ENCODE measurements at regions not wholly inside any gene's neighbourhood (a gene's known extent, or its start where the extent isn't known, plus 50 kb on each side); places are given as distances from the start of the nearest gene placed in this dataset.

- ChIA-PET POLR2A (ENCODE audit: low non-redundant PET) (no interaction called here), CTCF (no interaction called here)
- Histone ChIP-seq H3K4me1 (ENCODE audit: insufficient read depth, low read length, poor library complexity, severe bottlenecking) (no peaks in the 10 kb centered on the region), H3K27ac (ENCODE audit: low read depth, low read length, poor library complexity, severe bottlenecking) (no peak overlapping the region), H3K27me3 (replicated peaks; ENCODE audit: insufficient read depth, low read depth, low read length, poor library complexity) (no peaks in the 10 kb centered on the region), H3K4me3 (ENCODE audit: low read depth, low read length, poor library complexity, severe bottlenecking) (no peak overlapping the region), H3K36me3 (ENCODE audit: insufficient read depth, low read length, poor library complexity, severe bottlenecking) (no peaks in the 10 kb centered on the region), H3K9me3 (ENCODE audit: low read depth, low read length, poor library complexity, severe bottlenecking) (no peaks in the 10 kb centered on the region)
- DNase-seq (ENCODE audit: low spot score): no peak
- TF ChIP-seq EZH2 (IDR thresholded peaks at IDR 0.05; ENCODE audit: borderline replicate concordance, low read depth, low read length, poor library complexity, severe bottlenecking) (no peak), CTCF (conservative IDR thresholded peaks at IDR 0.05; ENCODE audit: low read depth, low read length) (no peak)
- no TSS peak for BruUV-seq (replicated peaks)
- intact Hi-C loops (cut with micrococcal nuclease; ENCODE audit: unreplicated experiment): no loop called here
Measured at GRCh38 chr21:28150778-28151177, 841.9 kb downstream of the LTN1 start.

GRCh38 chr21:28148400-28149064 lies 844.1 kb downstream of the LTN1 start:
- intact Hi-C loops (cut with micrococcal nuclease; ENCODE audit: unreplicated experiment): no loop called here
- H3K27ac ChIP-seq (ENCODE audit: low read depth, low read length, poor library complexity, severe bottlenecking): no peak overlapping the region
- no peaks in the 10 kb centered on the region for H3K36me3 ChIP-seq (ENCODE audit: insufficient read depth, low read length, poor library complexity, severe bottlenecking)
- no peaks in the 10 kb centered on the region for H3K27me3 ChIP-seq (replicated peaks; ENCODE audit: insufficient read depth, low read depth, low read length, poor library complexity)
- H3K9me3 ChIP-seq (ENCODE audit: low read depth, low read length, poor library complexity, severe bottlenecking): no peaks in the 10 kb centered on the region
- no peaks in the 10 kb centered on the region for H3K4me1 ChIP-seq (ENCODE audit: insufficient read depth, low read length, poor library complexity, severe bottlenecking)
- no TSS peak for BruUV-seq (replicated peaks)
- CTCF ChIA-PET: no interaction called here
- no peak for TF ChIP-seq CTCF (conservative IDR thresholded peaks at IDR 0.05; ENCODE audit: low read depth, low read length)
- TF ChIP-seq EZH2 (IDR thresholded peaks at IDR 0.05; ENCODE audit: borderline replicate concordance, low read depth, low read length, poor library complexity, severe bottlenecking): no peak
- no peak overlapping the region for H3K4me3 ChIP-seq (ENCODE audit: low read depth, low read length, poor library complexity, severe bottlenecking)
- POLR2A ChIA-PET (ENCODE audit: low non-redundant PET): no interaction called here
- DNase-seq (ENCODE audit: low spot score): no peak

- BruUV-seq (replicated peaks): no TSS peak
- no peak for DNase-seq (ENCODE audit: low spot score)
- TF ChIP-seq EZH2 (IDR thresholded peaks at IDR 0.05; ENCODE audit: borderline replicate concordance, low read depth, low read length, poor library complexity, severe bottlenecking): no peak
- TF ChIP-seq CTCF (conservative IDR thresholded peaks at IDR 0.05; ENCODE audit: low read depth, low read length): no peak
- Histone ChIP-seq H3K27ac (ENCODE audit: low read depth, low read length, poor library complexity, severe bottlenecking) (no peak overlapping the region), H3K36me3 (ENCODE audit: insufficient read depth, low read length, poor library complexity, severe bottlenecking) (no peaks in the 10 kb centered on the region), H3K4me1 (ENCODE audit: insufficient read depth, low read length, poor library complexity, severe bottlenecking) (no peaks in the 10 kb centered on the region), H3K4me3 (ENCODE audit: low read depth, low read length, poor library complexity, severe bottlenecking) (no peak overlapping the region), H3K9me3 (ENCODE audit: low read depth, low read length, poor library complexity, severe bottlenecking) (no peaks in the 10 kb centered on the region), H3K27me3 (replicated peaks; ENCODE audit: insufficient read depth, low read depth, low read length, poor library complexity) (no peaks in the 10 kb centered on the region)
- ChIA-PET POLR2A (ENCODE audit: low non-redundant PET) (no interaction called here), CTCF (no interaction called here)
- intact Hi-C loops (cut with micrococcal nuclease; ENCODE audit: unreplicated experiment): no loop called here
Measured at GRCh38 chr21:28144653-28145052, 848.0 kb downstream of the LTN1 start.

Data from A673 (cell line).